ENCODE measurements at regions not wholly inside any gene's neighbourhood (a gene's known extent, or its start where the extent isn't known, plus 50 kb on each side); places are given as distances from the start of the nearest gene placed in this dataset.

GRCh38 chr7:126223729-126224128 lies 1029.0 kb downstream of the GRM8 start:
- Mint-ChIP-seq H3K4me1 (ENCODE audit: low read depth) (no peaks in the 10 kb centered on the region), H3K27me3 (ENCODE audit: low read depth) (no peaks in the 10 kb centered on the region), H3K4me3 (no peak overlapping the region), H3K36me3 (ENCODE audit: low read depth) (no peaks in the 10 kb centered on the region), H3K27ac (no peak overlapping the region), H3K9me3 (ENCODE audit: insufficient read depth) (peaks cover 18% of the 10 kb centered on the region)
- no peak for ATAC-seq
- ChIA-PET CTCF (no interaction called here), POLR2A (no interaction called here)
- no peak for DNase-seq

- H3K4me3 Mint-ChIP-seq, result no peak overlapping the region
- ATAC-seq (no peak), DNase-seq (no peak)
- CTCF ChIA-PET, result no interaction called here
- H3K36me3 Mint-ChIP-seq (ENCODE audit: low read depth), result no peaks in the 10 kb centered on the region
- H3K27me3 Mint-ChIP-seq (ENCODE audit: low read depth), result no peaks in the 10 kb centered on the region
- H3K9me3 Mint-ChIP-seq (ENCODE audit: insufficient read depth), result peaks cover 18% of the 10 kb centered on the region
- no peak overlapping the region for H3K27ac Mint-ChIP-seq
- H3K4me1 Mint-ChIP-seq (ENCODE audit: low read depth), result no peaks in the 10 kb centered on the region
- POLR2A ChIA-PET, result no interaction called here
These were observed 1030.0 kb downstream of the GRM8 start for GRCh38 chr7:126222782-126223181.

- H3K27ac Mint-ChIP-seq, result no peak overlapping the region
These were observed 1037.0 kb downstream of the GRM8 start for GRCh38 chr7:126215785-126216184.

GRCh38 chr7:126213876-126214275 lies 1038.9 kb downstream of the GRM8 start:
- H3K27me3 Mint-ChIP-seq (ENCODE audit: low read depth), result no peaks in the 10 kb centered on the region
- no peaks in the 10 kb centered on the region for H3K4me1 Mint-ChIP-seq (ENCODE audit: low read depth)
- H3K27ac Mint-ChIP-seq, result no peak overlapping the region
- DNase-seq (no peak), ATAC-seq (no peak)
- H3K36me3 Mint-ChIP-seq (ENCODE audit: low read depth), result no peaks in the 10 kb centered on the region
- no peaks in the 10 kb centered on the region for H3K9me3 Mint-ChIP-seq (ENCODE audit: insufficient read depth)
- H3K4me3 Mint-ChIP-seq, result no peak overlapping the region
- POLR2A ChIA-PET, result no interaction called here
- CTCF ChIA-PET, result no interaction called here

More at GRCh38 chr7:126215785-126216184, 1037.0 kb downstream of the GRM8 start:
- ATAC-seq (no peak), DNase-seq (no peak)
- Mint-ChIP-seq H3K27me3 (ENCODE audit: low read depth) (no peaks in the 10 kb centered on the region), H3K36me3 (ENCODE audit: low read depth) (no peaks in the 10 kb centered on the region), H3K4me1 (ENCODE audit: low read depth) (no peaks in the 10 kb centered on the region), H3K9me3 (ENCODE audit: insufficient read depth) (peaks cover 8% of the 10 kb centered on the region), H3K4me3 (no peak overlapping the region)
- ChIA-PET CTCF (no interaction called here), POLR2A (no interaction called here)

GRCh38 chr7:126211875-126212274 lies 1040.9 kb downstream of the GRM8 start:
- Mint-ChIP-seq H3K9me3 (ENCODE audit: insufficient read depth) (no peaks in the 10 kb centered on the region), H3K4me1 (ENCODE audit: low read depth) (no peaks in the 10 kb centered on the region), H3K4me3 (no peak overlapping the region), H3K36me3 (ENCODE audit: low read depth) (no peaks in the 10 kb centered on the region), H3K27ac (no peak overlapping the region), H3K27me3 (ENCODE audit: low read depth) (no peaks in the 10 kb centered on the region)
- CTCF ChIA-PET, result no interaction called here
- ATAC-seq, result no peak
- POLR2A ChIA-PET, result no interaction called here
- DNase-seq, result no peak

GRCh38 chr7:126210707-126211106 lies 1042.0 kb downstream of the GRM8 start:
- H3K4me3 Mint-ChIP-seq, result no peak overlapping the region
- no peaks in the 10 kb centered on the region for H3K9me3 Mint-ChIP-seq (ENCODE audit: insufficient read depth)

GRCh38 chr7:126203185-126203584 lies 1049.6 kb downstream of the GRM8 start:
- H3K4me1 Mint-ChIP-seq (ENCODE audit: low read depth), result no peaks in the 10 kb centered on the region
- peaks cover 3% of the 10 kb centered on the region for H3K9me3 Mint-ChIP-seq (ENCODE audit: insufficient read depth)
- POLR2A ChIA-PET, result no interaction called here
- ATAC-seq, result no peak
- H3K27ac Mint-ChIP-seq, result no peak overlapping the region
- no peak overlapping the region for H3K4me3 Mint-ChIP-seq
- CTCF ChIA-PET, result no interaction called here
- H3K36me3 Mint-ChIP-seq (ENCODE audit: low read depth), result no peaks in the 10 kb centered on the region
- H3K27me3 Mint-ChIP-seq (ENCODE audit: low read depth), result no peaks in the 10 kb centered on the region
- no peak for DNase-seq

More at GRCh38 chr7:126210707-126211106, 1042.0 kb downstream of the GRM8 start:
- POLR2A ChIA-PET, result no interaction called here
- CTCF ChIA-PET, result no interaction called here
- H3K36me3 Mint-ChIP-seq (ENCODE audit: low read depth), result no peaks in the 10 kb centered on the region
- H3K27me3 Mint-ChIP-seq (ENCODE audit: low read depth), result no peaks in the 10 kb centered on the region
- no peak overlapping the region for H3K27ac Mint-ChIP-seq
- DNase-seq (no peak), ATAC-seq (no peak)
- no peaks in the 10 kb centered on the region for H3K4me1 Mint-ChIP-seq (ENCODE audit: low read depth)

GRCh38 chr7:126202177-126202576 lies 1050.6 kb downstream of the GRM8 start:
- peaks cover 3% of the 10 kb centered on the region for H3K9me3 Mint-ChIP-seq (ENCODE audit: insufficient read depth)
- POLR2A ChIA-PET, result no interaction called here
- H3K36me3 Mint-ChIP-seq (ENCODE audit: low read depth), result no peaks in the 10 kb centered on the region
- no peaks in the 10 kb centered on the region for H3K27me3 Mint-ChIP-seq (ENCODE audit: low read depth)
- H3K4me1 Mint-ChIP-seq (ENCODE audit: low read depth), result no peaks in the 10 kb centered on the region
- no peak for DNase-seq
- CTCF ChIA-PET, result no interaction called here
- no peak for ATAC-seq
- no peak overlapping the region for H3K27ac Mint-ChIP-seq
- H3K4me3 Mint-ChIP-seq, result no peak overlapping the region

GRCh38 chr7:126185959-126186580 lies 1066.7 kb downstream of the GRM8 start:
- Mint-ChIP-seq H3K4me1 (ENCODE audit: low read depth) (no peaks in the 10 kb centered on the region), H3K27me3 (ENCODE audit: low read depth) (no peaks in the 10 kb centered on the region), H3K4me3 (no peak overlapping the region), H3K27ac (no peak overlapping the region), H3K36me3 (ENCODE audit: low read depth) (no peaks in the 10 kb centered on the region), H3K9me3 (ENCODE audit: insufficient read depth) (peaks cover 15% of the 10 kb centered on the region)
- ChIA-PET CTCF (no interaction called here), POLR2A (no interaction called here)
- DNase-seq, result no peak
- ATAC-seq, result no peak

GRCh38 chr7:126179916-126180315 lies 1072.8 kb downstream of the GRM8 start:
- Mint-ChIP-seq H3K36me3 (ENCODE audit: low read depth) (no peaks in the 10 kb centered on the region), H3K4me1 (ENCODE audit: low read depth) (no peaks in the 10 kb centered on the region), H3K9me3 (ENCODE audit: insufficient read depth) (peaks cover 15% of the 10 kb centered on the region), H3K4me3 (no peak overlapping the region), H3K27me3 (ENCODE audit: low read depth) (no peaks in the 10 kb centered on the region), H3K27ac (no peak overlapping the region)
- ATAC-seq (no peak), DNase-seq (no peak)
- POLR2A ChIA-PET, result no interaction called here
- CTCF ChIA-PET, result no interaction called here

GRCh38 chr7:126178865-126179264 lies 1073.9 kb downstream of the GRM8 start:
- ChIA-PET CTCF (no interaction called here), POLR2A (no interaction called here)
- ATAC-seq (no peak), DNase-seq (no peak)
- Mint-ChIP-seq H3K36me3 (ENCODE audit: low read depth) (no peaks in the 10 kb centered on the region), H3K4me1 (ENCODE audit: low read depth) (no peaks in the 10 kb centered on the region), H3K4me3 (no peak overlapping the region), H3K9me3 (ENCODE audit: insufficient read depth) (peaks cover 15% of the 10 kb centered on the region), H3K27me3 (ENCODE audit: low read depth) (no peaks in the 10 kb centered on the region), H3K27ac (no peak overlapping the region)

GRCh38 chr7:126177782-126178181 lies 1075.0 kb downstream of the GRM8 start:
- DNase-seq, result no peak
- no peaks in the 10 kb centered on the region for H3K36me3 Mint-ChIP-seq (ENCODE audit: low read depth)
- POLR2A ChIA-PET, result no interaction called here
- ATAC-seq, result no peak
- H3K4me3 Mint-ChIP-seq, result no peak overlapping the region
- H3K4me1 Mint-ChIP-seq (ENCODE audit: low read depth), result no peaks in the 10 kb centered on the region
- no peaks in the 10 kb centered on the region for H3K27me3 Mint-ChIP-seq (ENCODE audit: low read depth)
- CTCF ChIA-PET, result no interaction called here
- H3K9me3 Mint-ChIP-seq (ENCODE audit: insufficient read depth), result peaks cover 11% of the 10 kb centered on the region
- no peak overlapping the region for H3K27ac Mint-ChIP-seq

GRCh38 chr7:126166645-126167044 lies 1086.1 kb downstream of the GRM8 start:
- ChIA-PET CTCF (no interaction called here), POLR2A (no interaction called here)
- H3K27me3 Mint-ChIP-seq (ENCODE audit: low read depth), result no peaks in the 10 kb centered on the region
- H3K36me3 Mint-ChIP-seq (ENCODE audit: low read depth), result no peaks in the 10 kb centered on the region
- DNase-seq, result no peak
- no peak for ATAC-seq
- no peak overlapping the region for H3K4me3 Mint-ChIP-seq
- no peak overlapping the region for H3K27ac Mint-ChIP-seq
- H3K9me3 Mint-ChIP-seq (ENCODE audit: insufficient read depth), result peaks cover 12% of the 10 kb centered on the region
- no peaks in the 10 kb centered on the region for H3K4me1 Mint-ChIP-seq (ENCODE audit: low read depth)

Data from activated CD8-positive, alpha-beta T cell treated with anti-CD3 and anti-CD28 coated beads, Interleukin-2, amount 10 ng/mL, durations not matched to agents 7 days and 5 days (primary cell).